ENCODE measurements at regions not wholly inside any gene's neighbourhood (a gene's known extent, or its start where the extent isn't known, plus 50 kb on each side); places are given as distances from the start of the nearest gene placed in this dataset.

DNA sequence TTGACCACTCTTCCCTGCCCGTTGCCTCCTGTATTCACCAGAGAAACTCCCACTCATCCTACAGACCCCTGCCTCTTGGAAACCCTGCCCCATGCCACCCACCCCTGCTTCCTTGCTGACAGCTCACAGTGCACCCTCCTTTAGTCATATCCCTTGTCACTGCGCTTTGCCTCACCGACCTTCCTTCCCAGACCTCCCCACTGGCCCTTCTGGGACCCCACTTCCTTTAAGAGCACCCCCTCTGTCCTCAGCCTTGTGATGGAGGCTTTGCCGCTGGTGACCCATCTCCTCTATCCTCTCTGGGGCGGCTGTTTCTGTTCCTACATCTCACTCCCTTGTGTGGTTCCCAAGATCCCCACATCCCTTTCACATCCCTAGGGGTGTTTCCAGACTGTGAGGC, 92.8 kb upstream of the ZMIZ1 start:
- DNase-seq (ENCODE audit: low read depth in 1 of 2, low spot score in 1 of 2) = no peak

DNA sequence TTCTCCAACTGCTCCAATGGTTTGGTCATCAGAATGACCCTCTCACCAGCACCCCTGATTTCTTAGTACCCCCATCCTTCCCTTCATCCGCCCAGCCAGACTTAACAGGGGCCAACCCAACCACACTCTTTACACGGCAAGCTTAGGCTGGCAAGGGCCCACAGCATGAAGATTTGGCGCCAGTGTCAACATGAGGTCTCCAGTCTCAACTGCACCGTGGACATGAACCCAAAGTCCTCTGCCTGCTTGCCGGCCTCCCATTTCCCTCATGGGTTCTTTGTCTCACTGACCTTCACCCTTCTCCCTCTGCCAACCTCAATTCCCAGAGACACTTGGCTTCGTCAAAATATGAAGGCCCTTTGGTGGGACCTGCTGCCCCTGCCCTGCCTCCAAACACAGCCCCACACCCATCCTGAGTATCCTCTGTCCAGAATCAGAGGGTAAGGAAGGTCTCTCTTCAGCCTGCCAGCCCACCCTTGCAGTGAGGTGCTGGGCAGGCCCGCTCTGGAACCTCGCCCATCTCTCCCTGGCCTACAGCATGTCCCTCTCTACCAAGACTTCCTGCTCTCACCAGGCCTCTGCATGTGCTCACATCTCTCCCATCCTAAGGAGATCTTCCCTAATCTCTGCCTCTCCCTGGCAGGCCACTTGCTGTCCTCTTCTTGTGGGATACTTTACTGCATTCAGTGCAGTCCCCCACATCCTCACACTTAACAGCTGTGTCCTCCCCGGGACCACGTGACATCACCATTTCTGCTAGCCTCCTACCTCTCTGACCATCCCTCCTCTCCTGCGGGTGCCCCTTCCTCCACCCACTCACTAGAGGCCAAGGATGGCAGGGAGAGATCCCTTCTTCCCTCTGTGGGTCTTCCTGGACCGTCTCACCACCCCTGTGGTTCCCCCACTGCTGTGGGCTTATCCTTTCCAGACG, 91.7 kb upstream of the ZMIZ1 start:
- no peak for DNase-seq (ENCODE audit: low read depth in 1 of 2, low spot score in 1 of 2)

DNA sequence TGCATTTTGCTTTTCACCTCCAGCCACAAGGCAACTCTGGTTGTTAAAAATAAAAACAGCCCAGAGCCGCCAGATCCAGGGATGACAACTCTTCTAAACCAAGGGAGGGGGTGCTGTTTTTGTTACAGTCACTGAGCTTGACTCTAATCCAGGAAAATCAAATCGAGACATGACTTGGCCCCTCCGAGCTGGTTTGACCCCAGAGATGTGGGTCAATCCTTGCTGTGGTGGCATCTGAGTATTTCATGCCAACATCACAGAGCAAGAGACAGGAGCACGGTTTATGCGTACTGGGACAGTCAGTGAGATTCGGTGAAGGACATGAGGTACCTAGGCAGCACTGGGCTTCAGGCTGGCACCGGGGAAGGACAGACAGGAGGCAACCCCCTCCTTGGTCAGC, 88.8 kb upstream of the ZMIZ1 start:
- no peak for DNase-seq (ENCODE audit: low read depth in 1 of 2, low spot score in 1 of 2)

DNA sequence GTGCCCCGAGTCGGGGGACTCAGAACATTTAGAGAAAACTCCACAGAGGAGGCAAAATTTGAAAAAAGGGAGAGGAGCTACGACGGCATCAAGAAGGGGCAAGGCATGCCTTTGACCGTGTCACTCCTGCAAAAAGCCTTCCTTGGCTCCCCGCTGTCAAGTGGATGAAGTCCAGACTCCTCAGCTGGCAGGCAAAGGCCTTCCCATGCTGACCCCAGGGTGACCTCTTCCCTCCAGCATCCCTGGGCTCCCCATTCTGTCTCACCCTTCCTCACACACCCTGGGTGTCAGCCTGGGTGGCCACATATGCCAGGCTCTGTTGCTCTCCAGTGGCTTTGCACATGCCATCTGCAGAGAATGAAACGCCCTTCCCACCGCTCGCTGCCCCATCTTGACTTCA, 88.4 kb upstream of the ZMIZ1 start:
- no peak for DNase-seq (ENCODE audit: low read depth in 1 of 2, low spot score in 1 of 2)

DNA sequence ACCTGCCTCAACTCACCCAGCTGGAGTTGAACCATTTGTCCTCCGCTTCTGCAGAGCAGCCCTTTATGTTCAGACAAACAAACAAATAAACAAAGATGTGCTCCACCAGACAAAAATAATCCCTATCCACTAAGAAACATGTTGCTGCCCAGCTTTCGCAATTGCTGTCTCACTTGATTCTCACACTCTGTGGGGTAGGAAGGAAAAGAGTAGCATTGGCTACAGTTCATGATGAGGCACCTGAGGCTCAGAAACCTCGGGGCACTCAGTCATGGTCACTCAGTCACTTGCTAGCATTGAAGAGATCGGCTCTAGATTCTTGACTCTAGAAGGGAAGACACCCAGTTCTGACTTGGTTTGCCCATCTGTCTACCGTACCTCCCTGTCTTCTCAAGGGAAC, 88.0 kb upstream of the ZMIZ1 start:
- no peak for DNase-seq (ENCODE audit: low read depth in 1 of 2, low spot score in 1 of 2)

DNA sequence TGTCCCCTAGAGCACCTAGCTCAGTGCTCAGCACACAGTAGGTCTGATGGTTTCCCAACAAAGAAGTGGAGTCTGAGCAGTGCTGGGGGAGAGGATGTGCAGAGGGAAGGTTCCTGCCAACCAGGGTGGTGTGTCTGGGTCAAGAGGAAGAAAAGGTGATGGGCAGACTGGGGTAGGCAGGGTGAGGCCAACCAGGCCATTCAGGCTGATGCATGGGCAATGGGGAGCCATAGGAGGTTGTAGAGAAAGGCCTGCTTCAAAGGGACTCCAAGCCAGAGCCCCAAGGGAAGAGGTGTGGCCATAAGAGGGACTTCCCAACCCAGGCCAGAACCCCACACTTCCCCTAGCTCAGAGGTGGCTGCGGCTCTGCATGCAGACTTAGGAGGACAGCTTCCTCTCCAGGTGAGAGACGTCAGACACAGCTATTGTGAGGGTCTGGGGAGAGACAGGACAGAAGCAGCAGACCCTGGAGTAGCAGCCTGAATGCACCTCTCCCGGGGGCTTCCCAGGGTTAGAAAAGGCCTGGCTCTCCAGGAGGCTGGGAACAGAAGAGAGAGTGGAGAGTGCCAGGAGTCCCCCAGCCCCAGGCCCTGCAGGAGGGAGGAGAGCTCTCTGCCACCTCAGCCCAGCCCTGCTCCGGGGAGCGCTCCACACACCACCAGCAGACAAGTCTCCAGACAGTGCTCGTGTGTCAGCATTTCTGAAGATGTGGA, 87.4 kb upstream of the ZMIZ1 start:
- DNase-seq (ENCODE audit: low read depth in 1 of 2, low spot score in 1 of 2) = no peak

DNA sequence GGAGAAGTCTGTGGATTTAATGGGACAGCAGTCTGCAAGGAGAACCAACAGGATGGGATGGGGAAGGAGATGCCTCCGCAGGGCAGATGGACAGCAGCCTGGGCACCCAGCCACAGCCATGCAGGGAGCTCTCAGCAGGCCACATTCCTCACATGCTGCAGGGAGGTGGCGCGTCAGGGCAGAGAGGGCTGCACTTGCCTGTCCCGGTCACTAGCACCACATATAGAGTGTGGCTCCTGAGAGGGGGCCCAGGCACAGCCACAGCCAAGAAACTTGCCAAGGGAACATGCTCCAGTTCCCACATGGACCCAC, 86.8 kb upstream of the ZMIZ1 start:
- DNase-seq (ENCODE audit: low read depth in 1 of 2, low spot score in 1 of 2) = no peak

DNA sequence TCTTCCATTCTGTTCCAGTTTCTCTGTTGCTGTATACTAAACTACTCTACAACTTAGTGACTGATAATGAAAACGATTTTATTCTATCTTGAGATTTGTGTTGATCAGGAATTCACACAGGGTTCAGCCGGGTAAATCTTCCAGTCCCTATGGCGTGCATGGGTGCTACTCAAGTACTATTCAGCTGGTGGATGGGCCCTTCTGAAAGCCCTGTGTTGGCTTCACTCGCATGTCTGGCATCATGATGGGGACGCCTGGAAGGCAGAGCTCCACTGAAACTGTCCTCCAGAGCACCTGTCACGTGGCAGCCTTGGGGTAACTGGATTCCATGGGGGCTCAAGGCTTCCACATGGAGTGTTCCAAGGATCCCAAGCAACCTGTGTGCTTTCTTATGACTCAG, 86.0 kb upstream of the ZMIZ1 start:
- DNase-seq (ENCODE audit: low read depth in 1 of 2, low spot score in 1 of 2) = no peak

DNA sequence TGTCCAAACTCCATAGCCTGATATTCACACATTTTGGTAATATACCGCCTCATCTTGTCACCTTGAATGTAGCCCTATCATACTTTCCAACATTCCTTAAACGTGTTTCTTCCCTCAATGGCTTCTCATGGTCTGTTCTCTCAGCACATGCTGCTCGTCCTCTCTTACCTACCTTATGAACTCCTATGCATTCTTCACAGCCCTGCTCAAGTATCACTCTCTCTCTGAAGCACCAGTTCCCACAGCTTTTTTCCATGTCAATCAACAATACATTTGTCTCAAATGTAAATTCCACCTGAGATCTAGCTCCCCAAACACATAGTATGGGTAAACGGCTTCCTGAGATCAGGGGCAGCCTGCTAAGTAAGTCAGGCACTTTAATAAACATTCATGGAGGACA, 85.2 kb upstream of the ZMIZ1 start:
- no peak for DNase-seq (ENCODE audit: low read depth in 1 of 2, low spot score in 1 of 2)

DNA sequence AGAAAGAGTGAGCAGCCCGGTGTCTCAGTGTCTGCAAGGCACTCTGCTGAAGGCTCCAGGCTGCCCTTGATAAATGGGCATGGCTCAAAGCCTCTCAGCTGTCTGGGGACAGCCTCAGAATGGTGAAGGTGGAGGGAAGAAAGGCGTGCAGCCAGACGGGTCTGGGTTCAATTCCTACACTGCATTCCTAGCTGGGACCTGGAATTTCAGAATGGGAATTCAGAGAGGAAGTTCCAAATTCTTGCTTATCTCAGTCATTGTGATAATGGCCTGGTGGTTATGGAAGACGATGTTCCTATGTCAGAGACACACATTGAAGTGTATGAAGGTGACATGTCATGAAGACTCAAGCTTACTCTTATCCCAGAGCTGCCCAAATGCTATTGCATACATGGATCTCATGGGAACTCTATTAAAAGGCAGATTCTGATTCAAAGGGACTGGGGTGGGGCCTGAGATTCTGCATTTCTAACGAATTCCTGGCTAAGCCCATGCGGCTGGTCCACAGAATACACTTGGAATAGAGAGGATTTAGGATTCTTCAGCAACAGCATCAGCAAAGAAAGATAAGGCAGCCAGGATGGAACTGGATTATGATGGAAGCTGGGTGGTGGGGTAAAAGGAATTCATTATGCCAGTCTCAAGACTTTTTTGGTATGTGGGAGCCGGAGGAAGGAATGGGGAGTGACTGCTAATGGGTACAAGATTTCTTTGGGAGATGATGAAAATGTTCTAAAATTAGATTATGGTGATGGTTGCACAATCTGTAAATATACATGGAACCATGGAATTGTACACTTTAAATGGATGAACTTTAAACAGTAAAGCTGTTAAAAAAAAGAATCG, 82.6 kb upstream of the ZMIZ1 start:
- no peak for DNase-seq (ENCODE audit: low read depth in 1 of 2, low spot score in 1 of 2)

DNA sequence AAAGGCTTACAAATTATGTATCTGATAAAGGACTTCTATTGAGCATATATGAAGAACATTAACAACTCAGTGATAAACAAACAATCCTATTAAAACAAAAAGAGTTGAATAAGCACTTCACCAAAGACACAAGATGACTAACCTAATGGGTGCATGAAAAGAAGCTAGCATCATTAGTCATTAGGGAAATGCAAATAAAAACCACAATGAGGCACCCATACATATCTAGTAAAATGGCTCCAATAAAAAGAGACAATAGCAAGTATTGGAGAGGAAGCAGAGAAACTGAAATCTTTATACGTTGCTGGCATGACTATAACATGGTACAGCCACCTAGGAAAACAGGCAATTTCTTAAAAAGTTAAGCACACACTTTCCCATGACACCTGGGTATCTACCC, 77.6 kb upstream of the ZMIZ1 start:
- DNase-seq (ENCODE audit: low read depth in 1 of 2, low spot score in 1 of 2) = no peak

DNA sequence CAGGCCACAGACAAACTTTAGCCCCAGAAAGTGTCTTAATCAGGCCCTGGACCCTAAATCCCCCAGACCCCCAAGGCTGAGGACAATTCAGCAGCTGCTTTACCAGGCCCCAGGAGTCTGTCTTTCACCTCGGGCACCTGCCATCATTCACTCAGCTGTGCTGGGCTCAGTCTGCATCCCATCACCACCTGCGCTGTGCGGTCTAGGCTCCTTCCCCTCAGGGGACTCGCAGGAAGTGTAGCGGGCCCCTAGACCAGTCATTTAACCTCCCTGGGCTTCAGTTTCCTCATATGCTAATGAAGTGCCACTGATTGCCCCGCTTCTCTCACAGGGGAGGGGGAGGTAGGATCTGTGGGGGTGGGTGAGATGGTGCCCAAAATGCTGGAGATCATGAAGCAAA, 76.4 kb upstream of the ZMIZ1 start:
- no peak for DNase-seq (ENCODE audit: low read depth in 1 of 2, low spot score in 1 of 2)

DNA sequence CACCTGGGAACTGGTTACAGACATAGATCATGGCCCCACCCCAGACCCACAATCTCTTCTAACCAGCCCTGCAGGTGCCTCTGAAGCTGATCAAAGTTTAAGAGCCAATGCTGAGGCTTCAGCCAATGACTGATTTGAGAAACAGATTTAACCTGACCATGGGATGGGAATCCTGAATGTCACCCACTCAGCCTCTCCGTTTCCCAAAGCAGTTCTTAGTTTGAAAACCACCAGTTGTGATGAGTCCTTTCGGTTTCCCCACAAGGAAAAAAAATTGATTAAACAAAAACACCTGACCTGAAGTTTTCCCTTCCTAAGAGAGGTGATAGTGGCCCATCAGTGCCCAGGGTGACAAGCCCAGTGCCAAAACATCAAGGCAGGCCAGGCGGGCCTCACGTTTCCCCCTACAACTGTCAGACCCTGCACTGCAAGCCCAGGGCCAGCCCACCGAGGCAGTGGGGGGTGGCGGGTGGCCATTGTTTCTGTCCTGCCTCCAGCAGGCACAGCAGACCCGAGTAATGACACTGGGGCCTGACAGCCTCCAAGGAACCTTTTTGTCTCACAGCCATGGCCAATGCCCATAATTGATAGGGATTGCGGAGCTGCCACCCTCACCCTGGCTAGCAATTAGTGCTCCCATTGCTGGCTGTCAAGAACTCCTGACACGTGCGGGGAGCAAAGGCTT, 75.4 kb upstream of the ZMIZ1 start:
- no peak for DNase-seq (ENCODE audit: low read depth in 1 of 2, low spot score in 1 of 2)

DNA sequence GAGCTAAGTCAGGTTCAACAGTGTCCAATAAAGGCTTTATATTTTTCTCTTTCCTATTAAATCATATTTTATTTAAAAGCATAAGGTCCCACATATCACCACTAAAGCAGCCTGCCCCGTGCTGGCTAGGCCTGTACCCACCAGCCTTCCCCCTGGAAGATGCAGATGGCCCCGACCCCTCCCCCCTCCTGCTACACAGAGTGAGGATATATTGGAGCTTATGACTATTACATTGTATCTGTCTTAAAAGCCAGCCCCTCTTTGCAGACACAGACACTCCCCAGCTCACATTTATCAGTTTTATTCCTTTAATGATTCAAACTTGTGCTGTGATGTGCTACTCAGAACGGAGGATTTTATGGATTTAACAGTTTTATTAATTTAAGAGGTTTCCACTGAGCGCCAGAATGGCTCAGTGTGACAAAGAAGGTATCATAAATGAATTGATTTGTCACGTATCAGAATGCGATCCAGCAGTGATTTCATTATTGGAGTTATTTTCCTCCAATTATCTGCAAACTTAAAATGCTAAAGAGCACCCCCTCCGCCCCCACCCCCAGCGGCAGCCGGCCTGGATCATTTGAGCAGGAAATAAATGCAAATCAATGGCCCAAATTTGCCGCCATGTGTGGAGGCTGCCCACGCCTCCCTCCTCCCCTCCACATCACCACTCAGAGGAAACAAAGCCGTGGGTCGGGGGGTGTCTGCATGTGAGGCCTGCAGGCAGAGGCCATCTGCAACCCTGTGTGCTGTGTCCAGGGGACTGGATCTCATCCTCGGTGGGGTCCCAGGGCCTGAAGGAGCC, 72.6 kb upstream of the ZMIZ1 start:
- no peak for DNase-seq (ENCODE audit: low read depth in 1 of 2, low spot score in 1 of 2)

DNA sequence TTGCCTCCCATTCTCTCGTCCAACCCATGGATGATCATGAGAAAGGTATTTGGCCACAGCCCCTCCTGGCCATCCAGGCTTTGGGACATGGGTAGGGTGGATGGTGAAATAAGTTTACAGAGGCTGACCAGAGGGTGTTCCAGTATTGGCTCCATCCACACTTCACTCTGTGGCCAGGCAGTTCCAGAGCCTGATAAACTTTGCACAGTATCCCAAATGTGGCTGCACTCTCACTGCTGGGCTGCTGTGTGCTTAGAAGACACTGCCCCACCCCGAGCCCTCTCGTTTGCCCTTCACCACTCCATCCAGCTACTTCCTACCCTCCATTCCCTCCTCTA, 72.0 kb upstream of the ZMIZ1 start:
- no peak for DNase-seq (ENCODE audit: low read depth in 1 of 2, low spot score in 1 of 2)

DNA sequence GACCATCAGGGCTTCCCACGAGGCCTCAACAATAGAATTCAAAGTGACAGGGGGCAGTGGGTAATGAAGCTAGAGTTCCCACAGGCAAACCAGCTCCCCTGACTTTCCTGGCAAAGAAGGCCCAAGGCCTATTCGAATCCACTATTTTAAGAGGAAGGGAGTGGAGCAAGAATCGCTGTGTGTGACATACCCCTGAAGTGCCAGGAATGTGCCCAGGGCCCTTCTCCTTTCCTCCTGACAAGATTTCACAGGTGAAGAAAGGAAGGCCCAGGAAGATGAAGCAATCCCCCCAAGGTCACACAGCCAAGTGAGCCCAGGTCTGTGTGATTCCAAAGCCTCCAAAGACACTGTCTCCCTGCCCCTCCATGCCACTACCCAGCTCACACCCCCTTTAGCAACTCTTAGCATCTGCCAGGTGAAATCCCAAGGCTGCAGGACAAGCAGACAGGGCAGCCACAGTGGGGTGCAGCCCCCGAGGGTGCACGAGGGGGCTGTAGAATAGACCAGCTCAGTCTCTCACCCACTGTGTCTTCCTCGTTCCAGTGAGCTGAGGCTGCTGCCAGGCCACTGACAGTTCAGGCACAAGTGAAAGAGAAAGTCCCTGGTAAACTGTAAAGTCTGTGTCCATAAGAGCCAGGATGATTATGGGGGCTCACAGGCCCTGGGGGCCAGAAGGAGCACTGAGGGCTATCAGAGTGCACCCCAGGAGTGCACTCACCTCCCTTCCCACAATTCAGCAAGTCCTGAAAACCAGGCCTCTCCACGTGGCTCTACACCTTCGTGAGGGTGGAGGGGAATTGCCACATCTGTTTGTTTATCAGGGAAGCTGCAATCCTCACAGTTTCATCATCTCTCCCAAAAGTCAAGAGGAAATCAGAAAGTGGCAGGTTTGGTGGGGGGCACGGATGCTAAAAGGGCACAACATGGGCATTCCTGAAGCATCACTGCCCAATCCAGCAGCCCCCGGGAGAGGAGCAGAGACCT, 70.8 kb upstream of the ZMIZ1 start:
- DNase-seq (ENCODE audit: low read depth in 1 of 2, low spot score in 1 of 2) = no peak

DNA sequence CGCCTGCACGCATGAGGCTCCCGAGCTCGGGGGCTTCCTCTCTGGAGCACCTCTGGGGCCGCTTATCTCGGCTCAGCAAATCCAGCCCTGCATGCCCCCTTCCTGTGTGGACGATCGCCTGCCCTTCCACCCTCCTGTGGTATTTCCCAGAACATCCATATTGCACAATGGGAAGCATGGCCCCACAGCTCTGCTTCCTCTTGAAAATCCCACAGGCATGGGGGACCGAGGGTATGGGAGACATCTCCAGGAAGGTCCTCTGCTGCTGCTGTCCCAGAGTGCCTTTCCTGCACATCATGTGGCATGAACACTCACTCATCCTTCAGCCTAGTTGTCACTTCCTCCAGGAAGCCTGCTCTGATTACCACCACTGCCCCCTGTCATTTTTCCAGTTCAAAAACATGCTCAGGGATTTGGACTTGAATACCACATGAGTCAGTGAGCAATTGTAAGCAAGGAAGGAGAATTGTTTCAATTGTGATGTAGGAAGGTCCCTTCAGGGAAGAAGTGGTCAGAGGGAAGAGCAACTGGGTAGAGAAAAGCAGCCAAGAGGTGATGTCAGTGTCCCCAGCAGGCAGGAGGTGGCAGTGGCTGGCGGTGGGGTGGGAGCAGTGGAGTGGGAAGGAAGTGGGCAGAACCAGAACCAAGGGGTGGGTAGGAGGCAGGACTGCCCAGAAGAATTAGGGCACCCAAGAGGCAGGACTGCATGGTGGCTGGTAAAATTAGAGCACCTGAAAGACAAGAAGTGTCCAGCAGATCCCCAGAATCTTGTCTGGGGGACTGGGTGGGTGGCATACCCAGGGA, 67.5 kb upstream of the ZMIZ1 start:
- DNase-seq (ENCODE audit: low read depth in 1 of 2, low spot score in 1 of 2) = no peak

DNA sequence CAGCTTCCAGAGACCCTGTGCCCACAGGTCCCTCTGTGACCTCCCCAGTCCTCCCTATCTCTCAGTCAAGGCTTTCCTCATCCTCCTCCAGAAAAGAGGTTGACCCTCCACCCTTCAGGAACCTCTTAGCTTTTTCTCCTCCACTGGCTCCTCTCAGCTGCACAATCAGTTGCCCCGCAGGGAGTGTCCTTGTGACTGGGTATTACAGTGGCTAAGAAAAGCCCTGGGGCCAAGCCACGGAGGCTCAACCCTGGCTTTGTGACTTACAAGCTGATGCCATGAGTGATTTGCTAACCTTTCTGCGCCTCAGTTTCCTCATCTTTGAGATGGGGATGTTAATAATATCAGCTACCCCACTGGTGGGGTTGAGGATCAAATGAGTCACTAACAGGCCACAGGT, 66.4 kb upstream of the ZMIZ1 start:
- DNase-seq (ENCODE audit: low read depth in 1 of 2, low spot score in 1 of 2) = no peak

Data from activated T-helper 1 cell treated with anti-CD3 and anti-CD28 coated beads, Interleukin-2, amount 50 U/mL, for 16 hours (primary cell).